GM20000 (cell line): ENCODE measurements at regions not wholly inside any gene's neighbourhood (a gene's known extent, or its start where the extent isn't known, plus 50 kb on each side); places are given as distances from the start of the nearest gene placed in this dataset.

Experiments
- DNase-seq: peaks from one replicate; pipeline ENCODE4 v3.0.0; 2012; ENCODE audit warnings: low spot score
- TF ChIP-seq, protein P1 (sequence below): IDR thresholded peaks from 2 replicates; pipeline ENCODE4 v1.5.1; 2012; ENCODE audit warnings: mild to moderate bottlenecking, control low read depth; ENCODE audit errors: extremely low read depth, missing control alignments

DNA sequence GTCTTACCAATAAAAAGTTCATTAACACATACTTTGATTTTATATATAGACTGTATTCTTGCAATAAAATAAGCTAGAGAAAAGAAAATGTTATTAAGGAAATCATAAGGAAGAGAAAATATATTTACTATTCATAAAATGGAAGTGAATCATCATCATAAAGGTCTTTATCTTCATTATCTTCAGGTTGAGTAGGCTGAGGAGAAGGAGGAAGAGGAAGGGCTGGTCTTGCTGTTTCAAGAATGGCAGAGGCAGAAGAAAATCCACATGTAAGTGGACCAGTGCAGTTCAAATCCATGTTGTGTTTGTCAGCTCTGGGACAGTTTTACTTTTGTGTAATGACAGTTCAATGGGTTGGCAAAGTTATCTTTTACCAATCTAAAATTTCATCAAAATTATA is 609.1 kb upstream of the ANKRD30A start:
- TF ChIP-seq, protein P1, sequence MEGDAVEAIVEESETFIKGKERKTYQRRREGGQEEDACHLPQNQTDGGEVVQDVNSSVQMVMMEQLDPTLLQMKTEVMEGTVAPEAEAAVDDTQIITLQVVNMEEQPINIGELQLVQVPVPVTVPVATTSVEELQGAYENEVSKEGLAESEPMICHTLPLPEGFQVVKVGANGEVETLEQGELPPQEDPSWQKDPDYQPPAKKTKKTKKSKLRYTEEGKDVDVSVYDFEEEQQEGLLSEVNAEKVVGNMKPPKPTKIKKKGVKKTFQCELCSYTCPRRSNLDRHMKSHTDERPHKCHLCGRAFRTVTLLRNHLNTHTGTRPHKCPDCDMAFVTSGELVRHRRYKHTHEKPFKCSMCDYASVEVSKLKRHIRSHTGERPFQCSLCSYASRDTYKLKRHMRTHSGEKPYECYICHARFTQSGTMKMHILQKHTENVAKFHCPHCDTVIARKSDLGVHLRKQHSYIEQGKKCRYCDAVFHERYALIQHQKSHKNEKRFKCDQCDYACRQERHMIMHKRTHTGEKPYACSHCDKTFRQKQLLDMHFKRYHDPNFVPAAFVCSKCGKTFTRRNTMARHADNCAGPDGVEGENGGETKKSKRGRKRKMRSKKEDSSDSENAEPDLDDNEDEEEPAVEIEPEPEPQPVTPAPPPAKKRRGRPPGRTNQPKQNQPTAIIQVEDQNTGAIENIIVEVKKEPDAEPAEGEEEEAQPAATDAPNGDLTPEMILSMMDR, result no peak
- no peak for DNase-seq

DNA sequence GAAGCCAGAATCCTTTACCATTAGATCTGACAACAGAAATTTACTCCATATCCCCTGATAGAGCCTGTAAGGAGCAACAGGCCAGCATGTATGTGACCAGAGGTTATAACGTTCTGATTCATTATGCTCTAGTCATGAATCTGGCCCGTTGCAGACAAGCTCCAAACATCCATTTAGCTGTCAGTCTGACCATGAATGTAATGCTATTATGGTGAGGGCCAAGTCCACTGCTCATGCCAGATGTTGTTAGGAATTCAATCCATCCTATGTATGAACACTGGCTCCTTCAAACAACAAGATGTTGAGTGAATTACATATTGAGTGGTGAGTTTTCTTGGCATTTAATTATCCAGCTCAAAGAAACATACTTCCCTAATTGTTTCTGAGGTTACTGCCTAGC is 610.1 kb upstream of the ANKRD30A start:
- TF ChIP-seq, protein P1, result no peak
- no peak for DNase-seq

DNA sequence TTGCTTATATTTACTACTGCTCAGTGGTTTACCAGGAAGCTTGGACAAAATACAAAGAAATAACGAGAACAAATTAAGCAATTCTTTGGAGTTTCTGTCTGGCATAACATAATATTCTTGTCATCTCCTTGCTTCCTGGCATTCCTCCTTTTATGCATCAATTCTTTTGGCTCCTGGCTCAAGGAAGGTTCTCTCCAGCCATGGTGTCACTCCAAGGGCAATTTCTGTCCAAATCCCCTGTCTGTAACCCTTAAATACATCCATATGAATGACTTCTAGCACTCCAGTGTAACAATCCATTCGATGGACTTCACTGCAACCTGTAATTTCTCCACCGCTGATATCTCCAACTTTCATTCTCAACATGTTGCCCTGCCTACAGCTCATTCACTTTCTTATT is 617.7 kb upstream of the ANKRD30A start:
- TF ChIP-seq, protein P1, result no peak
- no peak for DNase-seq

DNA sequence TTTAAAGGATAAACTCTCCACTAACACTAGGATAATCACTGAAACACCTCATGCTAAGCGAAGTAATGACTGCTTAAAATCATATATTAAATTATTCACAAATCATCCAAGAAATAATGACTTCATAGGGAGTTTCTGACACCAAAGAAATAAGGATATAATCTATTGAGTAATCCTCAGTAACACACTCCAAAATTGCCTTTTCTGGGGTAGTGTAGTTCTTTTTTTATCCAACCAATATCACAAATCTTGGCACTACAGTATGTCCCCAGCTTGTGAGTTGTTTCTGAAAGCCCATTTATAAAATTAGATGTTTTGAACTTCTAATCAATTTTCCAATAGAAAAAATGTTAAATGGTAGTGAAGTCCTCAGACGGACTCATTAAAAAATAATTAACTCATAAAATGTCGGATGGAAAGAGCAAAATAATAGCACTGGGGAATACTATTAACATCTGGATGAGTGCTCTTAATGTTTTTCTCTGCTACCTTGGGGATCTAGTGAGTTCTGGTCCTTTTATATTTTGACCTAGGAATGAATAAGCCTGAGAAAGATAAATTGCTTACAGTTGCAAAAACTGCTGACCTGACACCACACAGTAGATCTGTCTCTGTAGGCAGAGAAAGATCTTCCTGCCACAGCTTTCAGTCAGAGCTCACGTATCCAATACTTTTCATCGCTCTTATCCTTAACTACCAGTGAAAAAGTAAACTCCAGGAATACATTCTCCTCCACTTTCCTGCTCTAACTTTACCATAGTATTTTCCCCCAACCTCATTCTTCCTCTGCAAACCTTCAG is 618.5 kb upstream of the ANKRD30A start:
- DNase-seq, result no peak
- TF ChIP-seq, protein P1, result no peak

DNA sequence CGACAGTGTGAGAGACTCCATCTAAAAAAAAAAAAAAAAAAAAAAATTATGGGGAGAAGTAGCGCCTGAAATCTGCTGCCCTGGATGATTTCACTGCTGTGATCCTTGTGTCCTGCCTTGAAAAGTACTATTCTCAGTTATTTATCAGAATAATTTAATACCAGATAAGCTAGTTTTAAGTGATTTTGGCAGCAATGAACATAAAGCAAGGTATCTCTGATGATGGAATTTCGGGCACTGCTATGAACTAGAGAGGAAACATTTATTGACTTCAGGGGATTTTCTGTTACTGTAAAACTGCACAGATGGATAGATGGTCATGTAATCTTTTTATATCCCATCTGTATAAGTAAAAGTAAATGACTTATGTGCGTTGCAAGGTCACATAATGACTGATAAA is 619.1 kb upstream of the ANKRD30A start:
- TF ChIP-seq, protein P1, result no peak
- no peak for DNase-seq

DNA sequence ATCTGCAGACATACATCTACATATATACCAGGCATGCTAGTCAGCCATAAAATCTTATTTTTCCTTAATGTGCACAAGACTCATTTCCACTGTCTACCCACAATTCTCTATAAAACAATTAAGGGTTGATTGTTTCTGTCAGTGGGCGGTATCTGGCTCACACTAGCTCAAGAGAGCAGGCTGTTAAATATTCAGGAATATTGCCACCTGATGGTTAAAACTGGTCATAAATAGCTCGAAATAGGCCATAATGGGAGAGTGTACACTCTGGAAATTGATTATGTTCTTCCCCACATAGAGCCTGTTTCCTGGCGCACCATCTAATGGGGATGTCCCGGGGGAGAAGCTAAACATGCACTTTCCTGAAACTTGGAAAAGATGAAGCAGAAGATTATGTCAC is 620.6 kb upstream of the ANKRD30A start:
- no peak for DNase-seq
- TF ChIP-seq, protein P1, result no peak

DNA sequence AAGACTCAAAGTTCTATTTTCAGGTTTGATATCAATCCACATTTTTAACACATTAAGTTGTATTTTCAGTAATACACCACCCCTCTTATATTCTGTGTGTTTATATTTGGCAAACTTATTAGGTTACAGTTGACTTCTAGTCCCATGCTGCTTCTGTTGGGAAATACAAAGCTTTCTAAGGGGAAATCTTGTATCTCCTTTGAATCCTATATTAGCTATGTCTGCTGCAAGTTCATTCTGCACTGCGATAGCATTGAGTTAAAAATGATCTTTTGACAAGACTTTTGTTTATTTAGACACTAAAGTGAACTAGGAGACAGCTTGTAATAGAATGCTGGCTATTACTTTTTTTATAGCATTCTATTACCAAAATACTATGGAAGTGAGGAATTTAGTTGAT is 625.1 kb upstream of the ANKRD30A start:
- no peak for DNase-seq
- TF ChIP-seq, protein P1, result no peak
